H9 (cell line): ENCODE measurements at regions not wholly inside any gene's neighbourhood (a gene's known extent, or its start where the extent isn't known, plus 50 kb on each side); places are given as distances from the start of the nearest gene placed in this dataset.
"Not testable (repeated sequence)": the region's sequence is repeated elsewhere in the genome, so short reads cannot be mapped to it uniquely, and the experiment has no call there.

Experiments used
- DNase-seq: peaks from one replicate; pipeline ENCODE4 v3.0.0-alpha.2; 2017
- H2AFZ ChIP-seq: one replicate; pipeline ENCODE4 v1.6.1; 2013; ENCODE audit warnings: mild to moderate bottlenecking, low read length, control low read depth, moderate library complexity
- H2AK5ac ChIP-seq: 2 replicates; pipeline ENCODE4 v1.6.1; 2013; ENCODE audit warnings: low read length, control low read depth, mixed read lengths; ENCODE audit not compliant: insufficient read length
- H2BK120ac ChIP-seq: one replicate; pipeline ENCODE4 v1.6.1; 2013; ENCODE audit warnings: low read depth, mild to moderate bottlenecking, low read length, control low read depth, inconsistent platforms; ENCODE audit not compliant: poor library complexity, severe bottlenecking
- H2BK12ac ChIP-seq: 2 replicates; pipeline ENCODE4 v1.6.1; 2013; ENCODE audit warnings: low read length, control low read depth, mixed read lengths, low read depth; ENCODE audit not compliant: insufficient read length
- H2BK15ac ChIP-seq: 2 replicates; pipeline ENCODE4 v1.6.1; 2013; ENCODE audit warnings: low read depth, low read length, control low read depth
- H2BK20ac ChIP-seq: one replicate; pipeline ENCODE4 v1.6.1; 2013; ENCODE audit warnings: low read depth, mild to moderate bottlenecking, low read length, control low read depth, inconsistent platforms; ENCODE audit not compliant: poor library complexity, severe bottlenecking
- H2BK5ac ChIP-seq: 2 replicates; pipeline ENCODE4 v1.6.1; 2013; ENCODE audit warnings: low read length, control low read depth, mixed read lengths; ENCODE audit not compliant: insufficient read length
- H3K14ac ChIP-seq: 2 replicates; pipeline ENCODE4 v1.6.1; 2013; ENCODE audit warnings: low read length, control low read depth; ENCODE audit not compliant: insufficient read depth
- H3K18ac ChIP-seq: 2 replicates; pipeline ENCODE4 v1.6.1; 2013; ENCODE audit warnings: low read depth, mild to moderate bottlenecking, mixed read lengths, low read length, control low read depth; ENCODE audit not compliant: insufficient read length
- H3K23ac ChIP-seq: 2 replicates; pipeline ENCODE4 v1.6.1; 2013; ENCODE audit warnings: low read length, control low read depth, mixed read lengths, low read depth; ENCODE audit not compliant: insufficient read length
- H3K23me2 ChIP-seq: 2 replicates; pipeline ENCODE4 v1.6.1; 2013; ENCODE audit warnings: low read depth, mild to moderate bottlenecking, mixed read lengths, low read length, control low read depth; ENCODE audit not compliant: insufficient read length, poor library complexity, severe bottlenecking
- H3K27ac ChIP-seq: 2 replicates; pipeline ENCODE4 v1.5.1; 2013; ENCODE audit warnings: low read length, control low read depth, mixed read lengths, low read depth; ENCODE audit not compliant: insufficient read length
- H3K27me3 ChIP-seq: 2 replicates; pipeline ENCODE4 v1.6.1; 2013; ENCODE audit warnings: low read length, control low read depth, inconsistent platforms; ENCODE audit not compliant: insufficient read depth
- H3K4ac ChIP-seq: 2 replicates; pipeline ENCODE4 v1.6.1; 2013; ENCODE audit warnings: low read depth, mild to moderate bottlenecking, control low read depth, inconsistent platforms, low read length, moderate library complexity
- H3K4me1 ChIP-seq: 2 replicates; pipeline ENCODE4 v1.6.1; 2013; ENCODE audit warnings: low read length, control low read depth, inconsistent platforms; ENCODE audit not compliant: insufficient read depth
- H3K4me2 ChIP-seq: 2 replicates; pipeline ENCODE4 v1.6.1; 2013; ENCODE audit warnings: low read length, control low read depth, mixed read lengths; ENCODE audit not compliant: insufficient read length, insufficient read depth
- H3K56ac ChIP-seq: 2 replicates; pipeline ENCODE4 v1.6.1; 2013; ENCODE audit warnings: low read depth, mild to moderate bottlenecking, mixed read lengths, low read length, control low read depth; ENCODE audit not compliant: insufficient read length
- H3K79me1 ChIP-seq: 2 replicates; pipeline ENCODE4 v1.6.1; 2013; ENCODE audit warnings: low read depth, mild to moderate bottlenecking, moderate library complexity, low read length, control low read depth, inconsistent platforms; ENCODE audit not compliant: insufficient read depth, poor library complexity, severe bottlenecking
- H3K79me2 ChIP-seq: 2 replicates; pipeline ENCODE4 v1.6.1; 2013; ENCODE audit warnings: low read length, control low read depth, inconsistent platforms; ENCODE audit not compliant: insufficient read depth
- H3K9ac ChIP-seq: 2 replicates; pipeline ENCODE4 v1.6.1; 2013; ENCODE audit warnings: low read length, control low read depth, mixed read lengths; ENCODE audit not compliant: insufficient read length; ENCODE audit errors: extremely low read depth
- H3K9me3 ChIP-seq: one replicate; pipeline ENCODE4 v1.6.1; 2013; ENCODE audit warnings: low read depth, low read length, inconsistent platforms; ENCODE audit not compliant: control insufficient read depth
- H3T11ph ChIP-seq: one replicate; pipeline ENCODE4 v1.6.1; 2013; ENCODE audit warnings: mild to moderate bottlenecking, low read length, control low read depth, inconsistent platforms
- H4K20me1 ChIP-seq: one replicate; pipeline ENCODE4 v1.6.1; 2013; ENCODE audit not compliant: control insufficient read depth, insufficient read length, insufficient read depth
- H4K5ac ChIP-seq: 2 replicates; pipeline ENCODE4 v1.6.1; 2013; ENCODE audit warnings: low read depth, mild to moderate bottlenecking, mixed read lengths, low read length, control low read depth; ENCODE audit not compliant: insufficient read length
- H4K8ac ChIP-seq: replicated peaks from 2 replicates; pipeline ENCODE4 v1.6.1; 2013; ENCODE audit warnings: low read length, control low read depth, mixed read lengths, low read depth; ENCODE audit not compliant: insufficient read length
- H4K91ac ChIP-seq: 2 replicates; pipeline ENCODE4 v1.6.1; 2013; ENCODE audit warnings: low read depth, mild to moderate bottlenecking, moderate library complexity, mixed read lengths, low read length, control low read depth; ENCODE audit not compliant: insufficient read length
- H3K27ac Mint-ChIP-seq, 3 experiments: 2 replicates in 2 of 3; 3 replicates in 1 of 3; pipeline ENCODE4 v1.8.0; 2020 to 2021; ENCODE audit warnings: mixed read lengths in 3 of 3, mild to moderate bottlenecking in 1 of 3, moderate library complexity in 1 of 3
- H3K27me3 Mint-ChIP-seq: 2 replicates; pipeline ENCODE4 v1.8.0; 2021; ENCODE audit warnings: low read depth, mild to moderate bottlenecking, moderate library complexity, mixed read lengths
- H3K36me3 Mint-ChIP-seq, 3 experiments: 2 replicates in 2 of 3; 3 replicates in 1 of 3; pipeline ENCODE4 v1.8.0; 2020 to 2021; ENCODE audit warnings: low read depth in 3 of 3, mixed read lengths in 3 of 3; ENCODE audit not compliant: insufficient read depth in 1 of 3
- H3K4me1 Mint-ChIP-seq, 2 experiments: 2 replicates each; pipeline ENCODE4 v1.8.0; 2020; ENCODE audit warnings: mixed read lengths in 2 of 2
- H3K4me3 Mint-ChIP-seq, 2 experiments: 2 replicates in 1 of 2; 3 replicates in 1 of 2; pipeline ENCODE4 v1.8.0; 2020 to 2021; ENCODE audit warnings: mild to moderate bottlenecking in 2 of 2, mixed read lengths in 2 of 2, moderate library complexity in 1 of 2
- H3K9me3 Mint-ChIP-seq, 2 experiments: 2 replicates in 1 of 2; 3 replicates in 1 of 2; pipeline ENCODE4 v1.8.0; 2020; ENCODE audit warnings: mild to moderate bottlenecking in 2 of 2, mixed read lengths in 2 of 2, moderate library complexity in 1 of 2
- WGBS: extraction: QIAGEN DNeasy Blood & Tissue Kit; methylation state at CpG from one replicate; pipeline ENCODE4 v1.1.7; 2013; ENCODE audit warnings: missing lambda C conversion rate, low lambda C conversion rate, mixed read lengths; ENCODE audit not compliant: insufficient read length; ENCODE audit errors: extremely low coverage; 5-methylcytosine and 5-hydroxymethylcytosine counted together
- TF ChIP-seq, protein P1 (sequence below): fragments of 200-600 bp; sonication (generic); conservative IDR thresholded peaks from 3 replicates; pipeline ENCODE4 v1.8.0; 2021; ENCODE audit warnings: antibody characterized with exemption, mild to moderate bottlenecking

DNA sequence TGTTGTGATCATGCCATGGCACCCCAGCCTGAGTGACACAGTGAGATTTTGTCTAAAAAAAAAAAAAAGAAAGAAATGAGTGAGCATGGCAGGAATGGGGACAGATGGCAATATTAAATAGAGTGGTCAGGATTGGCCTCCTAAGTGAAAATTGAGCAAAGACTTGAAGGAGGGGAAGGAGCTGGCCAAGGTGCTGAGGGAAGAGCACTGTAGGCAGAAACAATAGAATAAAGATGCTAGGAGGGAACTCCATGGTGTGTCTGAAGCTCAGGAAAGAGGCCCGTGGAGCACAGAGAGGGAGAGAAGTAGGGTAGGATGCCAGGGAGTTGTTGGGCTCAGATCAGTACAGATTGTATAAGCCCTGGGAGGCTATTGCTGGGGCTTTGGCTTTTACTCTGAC, 64.4 kb upstream of the PCAT7 start:
- no peak overlapping the region for H3K27ac Mint-ChIP-seq
- TF ChIP-seq, protein P1, sequence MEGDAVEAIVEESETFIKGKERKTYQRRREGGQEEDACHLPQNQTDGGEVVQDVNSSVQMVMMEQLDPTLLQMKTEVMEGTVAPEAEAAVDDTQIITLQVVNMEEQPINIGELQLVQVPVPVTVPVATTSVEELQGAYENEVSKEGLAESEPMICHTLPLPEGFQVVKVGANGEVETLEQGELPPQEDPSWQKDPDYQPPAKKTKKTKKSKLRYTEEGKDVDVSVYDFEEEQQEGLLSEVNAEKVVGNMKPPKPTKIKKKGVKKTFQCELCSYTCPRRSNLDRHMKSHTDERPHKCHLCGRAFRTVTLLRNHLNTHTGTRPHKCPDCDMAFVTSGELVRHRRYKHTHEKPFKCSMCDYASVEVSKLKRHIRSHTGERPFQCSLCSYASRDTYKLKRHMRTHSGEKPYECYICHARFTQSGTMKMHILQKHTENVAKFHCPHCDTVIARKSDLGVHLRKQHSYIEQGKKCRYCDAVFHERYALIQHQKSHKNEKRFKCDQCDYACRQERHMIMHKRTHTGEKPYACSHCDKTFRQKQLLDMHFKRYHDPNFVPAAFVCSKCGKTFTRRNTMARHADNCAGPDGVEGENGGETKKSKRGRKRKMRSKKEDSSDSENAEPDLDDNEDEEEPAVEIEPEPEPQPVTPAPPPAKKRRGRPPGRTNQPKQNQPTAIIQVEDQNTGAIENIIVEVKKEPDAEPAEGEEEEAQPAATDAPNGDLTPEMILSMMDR, result no peak
- Histone ChIP-seq H3K27me3 (no peaks in the 10 kb centered on the region), H3K4ac (no peak overlapping the region), H3K23me2 (no peaks in the 10 kb centered on the region), H4K8ac (no peak overlapping the region), H3K4me2 (no peak overlapping the region), H3K4me1 (no peaks in the 10 kb centered on the region), H2BK120ac (no peak overlapping the region), H3K14ac (no peak overlapping the region), H4K91ac (no peak overlapping the region), H2BK15ac (no peak overlapping the region), H2AFZ (no peak overlapping the region), H3K27ac (no peak overlapping the region), H2BK5ac (no peak overlapping the region), H4K5ac (no peak overlapping the region), H3K9me3 (no peaks in the 10 kb centered on the region), H2AK5ac (no peak overlapping the region), H3K23ac (no peak overlapping the region), H4K20me1 (no peaks in the 10 kb centered on the region), H3K18ac (no peak overlapping the region), H3K79me1 (no peaks in the 10 kb centered on the region), H2BK12ac (no peak overlapping the region), H3K79me2 (no peaks in the 10 kb centered on the region), H2BK20ac (no peak overlapping the region), H3K9ac (no peak overlapping the region), H3K56ac (no peak overlapping the region), H3T11ph (no peak overlapping the region)
- WGBS, result no CpG with 5 or more reads among the region's 1 CpG
- H3K4me1 Mint-ChIP-seq, result no peaks in the 10 kb centered on the region
- no peaks in the 10 kb centered on the region for H3K36me3 Mint-ChIP-seq
- DNase-seq, result no peak
- no peaks in the 10 kb centered on the region; the same call in 1 of the 2 replicates for H3K27me3 Mint-ChIP-seq
- H3K9me3 Mint-ChIP-seq, result no peaks in the 10 kb centered on the region
- no peak overlapping the region; a peak in 1 of 5 replicates for H3K4me3 Mint-ChIP-seq

DNA sequence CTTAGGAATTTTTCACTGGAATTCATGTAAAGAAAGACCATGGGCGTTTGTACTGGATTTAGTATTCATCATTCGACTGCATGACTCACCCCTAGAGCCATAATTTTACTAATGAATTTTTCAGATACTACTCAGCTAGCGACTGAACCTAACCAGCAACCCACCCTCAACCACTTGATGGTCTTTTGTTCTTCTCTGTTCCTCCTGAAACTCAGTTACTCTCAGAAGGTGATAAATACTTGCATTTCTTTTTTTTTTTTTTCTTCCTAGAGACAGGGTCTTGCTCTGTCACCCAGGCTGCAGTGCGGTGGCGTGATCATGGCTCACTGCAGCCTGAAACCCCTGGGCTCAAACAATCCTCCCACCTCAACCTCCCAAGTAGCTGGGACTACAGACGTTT, 62.8 kb upstream of the PCAT7 start:
- not testable (repeated sequence) for H3K4ac ChIP-seq, DNase-seq, H3K27ac Mint-ChIP-seq, H3K27me3 Mint-ChIP-seq, H3K23me2 ChIP-seq, H3K27ac ChIP-seq, H3K9ac ChIP-seq, H2BK5ac ChIP-seq, H3K4me3 Mint-ChIP-seq, H3K9me3 ChIP-seq, H4K20me1 ChIP-seq, H4K8ac ChIP-seq, H4K91ac ChIP-seq, H3K27me3 ChIP-seq, H3K9me3 Mint-ChIP-seq, H3K23ac ChIP-seq, H2BK15ac ChIP-seq, H3K79me1 ChIP-seq, H2BK120ac ChIP-seq, H2AK5ac ChIP-seq, H3K79me2 ChIP-seq, H2AFZ ChIP-seq, H3K4me2 ChIP-seq, H3K36me3 Mint-ChIP-seq, H3K14ac ChIP-seq, H3K4me1 ChIP-seq, H2BK20ac ChIP-seq, H4K5ac ChIP-seq, H3K4me1 Mint-ChIP-seq, H3T11ph ChIP-seq, H3K56ac ChIP-seq, H3K18ac ChIP-seq, H2BK12ac ChIP-seq
- no CpG with 5 or more reads among the region's 6 CpGs for WGBS
